ENCODE measurements at regions not wholly inside any gene's neighbourhood (a gene's known extent, or its start where the extent isn't known, plus 50 kb on each side); places are given as distances from the start of the nearest gene placed in this dataset.

DNA sequence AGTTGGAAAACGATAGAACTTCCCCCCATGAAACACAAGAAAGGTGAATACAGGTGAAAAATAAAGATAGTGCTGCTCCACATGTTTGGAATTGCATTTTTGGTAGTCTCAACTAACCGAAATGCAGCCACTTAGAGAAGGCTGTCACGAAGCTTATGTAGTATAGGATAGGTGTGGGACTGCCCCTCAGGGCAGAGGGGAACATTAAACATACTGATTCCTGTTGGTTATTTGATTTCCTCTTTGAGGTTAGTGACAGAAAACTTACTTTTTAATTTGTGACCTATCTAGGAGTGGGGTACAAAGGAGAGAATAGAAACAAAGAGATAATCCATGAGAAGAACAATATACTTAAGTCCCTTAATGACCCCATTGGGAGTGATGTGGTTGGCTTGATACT is 85.8 kb upstream of the SATB1 start:
- DNase-seq (no peak), ATAC-seq (ENCODE audit: insufficient read depth, low read depth) (no peak)
- Histone ChIP-seq H2AFZ (ENCODE audit: low read depth, low read length) (no peak overlapping the region), H3K9me3 (ENCODE audit: insufficient read depth, low read length, severe bottlenecking) (no peaks in the 10 kb centered on the region), H3K4me3 (ENCODE audit: low read depth in 1 of 2, low read length in 2 of 2) (no peak overlapping the region), H3K4me1 (ENCODE audit: insufficient read depth, low read length) (0 out of 2 replicates have a peak, but pooled peaks cover under 1% of the 10 kb centered on the region), H3K79me2 (ENCODE audit: insufficient read depth, low read length) (no peaks in the 10 kb centered on the region), H3K36me3 (ENCODE audit: insufficient read depth, low read length) (no peaks in the 10 kb centered on the region), H3K4me2 (ENCODE audit: insufficient read depth, low read length) (no peak overlapping the region), H3K27me3 (ENCODE audit: insufficient read depth, low read length, poor library complexity) (no peaks in the 10 kb centered on the region), H3K27ac (ENCODE audit: low read length) (no peak overlapping the region), H3K9ac (ENCODE audit: low read depth, low read length) (no peak overlapping the region), H4K20me1 (ENCODE audit: insufficient read depth, low read length) (no peaks in the 10 kb centered on the region)
- TF ChIP-seq EZH2 (IDR thresholded peaks at IDR 0.05; ENCODE audit: borderline replicate concordance, low read depth, low read length, severe bottlenecking) (no peak), CTCF (IDR thresholded peaks at IDR 0.05; ENCODE audit: borderline replicate concordance, extremely low read depth, low read length, poor library complexity, severe bottlenecking) (no peak)

- Histone ChIP-seq H3K9ac (ENCODE audit: low read depth, low read length) (no peak overlapping the region), H3K4me2 (ENCODE audit: insufficient read depth, low read length) (no peak overlapping the region), H4K20me1 (ENCODE audit: insufficient read depth, low read length) (no peaks in the 10 kb centered on the region), H2AFZ (ENCODE audit: low read depth, low read length) (no peak overlapping the region), H3K79me2 (ENCODE audit: insufficient read depth, low read length) (no peaks in the 10 kb centered on the region), H3K36me3 (ENCODE audit: insufficient read depth, low read length) (no peaks in the 10 kb centered on the region), H3K27ac (ENCODE audit: low read length) (no peak overlapping the region), H3K27me3 (ENCODE audit: insufficient read depth, low read length, poor library complexity) (no peaks in the 10 kb centered on the region), H3K4me3 (ENCODE audit: low read depth in 1 of 2, low read length in 2 of 2) (no peak overlapping the region), H3K4me1 (ENCODE audit: insufficient read depth, low read length) (no peaks in the 10 kb centered on the region), H3K9me3 (ENCODE audit: insufficient read depth, low read length, severe bottlenecking) (no peaks in the 10 kb centered on the region)
- no peak for TF ChIP-seq EZH2 (IDR thresholded peaks at IDR 0.05; ENCODE audit: borderline replicate concordance, low read depth, low read length, severe bottlenecking)
- TF ChIP-seq CTCF (IDR thresholded peaks at IDR 0.05; ENCODE audit: borderline replicate concordance, extremely low read depth, low read length, poor library complexity, severe bottlenecking) = no peak
- DNase-seq (no peak), ATAC-seq (ENCODE audit: insufficient read depth, low read depth) (no peak)
Observed at GRCh38 chr3:18507333-18507732, 82.2 kb upstream of the SATB1 start.

- H3K9me3 ChIP-seq (ENCODE audit: insufficient read depth, low read length, severe bottlenecking) = no peaks in the 10 kb centered on the region
- H4K20me1 ChIP-seq (ENCODE audit: insufficient read depth, low read length) = no peaks in the 10 kb centered on the region
- no peak overlapping the region for H3K9ac ChIP-seq (ENCODE audit: low read depth, low read length)
- DNase-seq = no peak
- H3K27me3 ChIP-seq (ENCODE audit: insufficient read depth, low read length, poor library complexity) = no peaks in the 10 kb centered on the region
- H2AFZ ChIP-seq (ENCODE audit: low read depth, low read length) = no peak overlapping the region
- no peaks in the 10 kb centered on the region for H3K4me1 ChIP-seq (ENCODE audit: insufficient read depth, low read length)
- no peak overlapping the region for H3K4me3 ChIP-seq (ENCODE audit: low read depth in 1 of 2, low read length in 2 of 2)
- no peaks in the 10 kb centered on the region for H3K79me2 ChIP-seq (ENCODE audit: insufficient read depth, low read length)
- no peaks in the 10 kb centered on the region for H3K36me3 ChIP-seq (ENCODE audit: insufficient read depth, low read length)
- ATAC-seq (ENCODE audit: insufficient read depth, low read depth) = no peak
- no peak overlapping the region for H3K4me2 ChIP-seq (ENCODE audit: insufficient read depth, low read length)
- no peak for TF ChIP-seq EZH2 (IDR thresholded peaks at IDR 0.05; ENCODE audit: borderline replicate concordance, low read depth, low read length, severe bottlenecking)
- no peak for TF ChIP-seq CTCF (IDR thresholded peaks at IDR 0.05; ENCODE audit: borderline replicate concordance, extremely low read depth, low read length, poor library complexity, severe bottlenecking)
- no peak overlapping the region for H3K27ac ChIP-seq (ENCODE audit: low read length)
Observed at GRCh38 chr3:18505056-18505455, 79.9 kb upstream of the SATB1 start.

Data from DND-41 (cell line).